ENCODE measurements at regions not wholly inside any gene's neighbourhood (a gene's known extent, or its start where the extent isn't known, plus 50 kb on each side); places are given as distances from the start of the nearest gene placed in this dataset.

GRCh38 chr4:20180509-20180908 is 71.2 kb upstream of the SLIT2 start:
- TF ChIP-seq POLR2A (IDR thresholded peaks at IDR 0.05; ENCODE audit: low read length) (no peak), GATA1 (IDR thresholded peaks at IDR 0.05; ENCODE audit: low read depth, low read length) (no peak)

All from erythroblast (primary cell).